ENCODE measurements at regions not wholly inside any gene's neighbourhood (a gene's known extent, or its start where the extent isn't known, plus 50 kb on each side); places are given as distances from the start of the nearest gene placed in this dataset.
A peak's percentile ranks its signal among the peaks of the same experiment; 100 is the strongest.
"Not testable (repeated sequence)": the region's sequence is repeated elsewhere in the genome, so short reads cannot be mapped to it uniquely, and the experiment has no call there.

- in situ Hi-C loops (cut with MboI; ENCODE audit: low pct_unique_long_range_greater_than_20kb, low sequenced_read_pairs, unreplicated experiment) = no loop called here
- DNase-seq (ENCODE audit: low spot score) = no peak
- no peak for TF ChIP-seq CTCF (IDR thresholded peaks at IDR 0.05; ENCODE audit: extremely low read depth, insufficient read depth, missing control alignments)
Measured at GRCh38 chr15:81882504-81882903, 163.3 kb downstream of the MEX3B start.

DNA sequence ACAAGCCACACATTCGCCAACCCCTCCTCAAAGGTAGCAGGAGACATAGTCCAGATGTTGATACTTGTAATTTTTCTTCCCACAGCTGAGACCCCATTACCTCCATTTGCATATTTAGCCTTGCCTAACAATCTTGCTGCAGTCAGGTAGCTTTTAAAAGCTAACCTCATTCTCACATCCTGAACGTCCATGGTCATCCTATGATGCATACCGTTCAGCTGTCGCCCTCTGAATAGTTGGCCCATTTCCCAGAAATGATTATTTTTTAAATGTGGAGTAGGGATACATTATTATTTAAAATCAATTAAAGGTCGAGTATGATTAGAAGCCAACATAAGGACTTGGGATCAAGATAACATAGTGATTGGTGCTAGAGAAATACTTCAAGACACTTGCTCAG is 165.0 kb downstream of the MEX3B start:
- TF ChIP-seq CTCF (IDR thresholded peaks at IDR 0.05; ENCODE audit: extremely low read depth, insufficient read depth, missing control alignments) = no peak
- DNase-seq (ENCODE audit: low spot score) = no peak
- in situ Hi-C loops (cut with MboI; ENCODE audit: low pct_unique_long_range_greater_than_20kb, low sequenced_read_pairs, unreplicated experiment) = no loop called here

DNA sequence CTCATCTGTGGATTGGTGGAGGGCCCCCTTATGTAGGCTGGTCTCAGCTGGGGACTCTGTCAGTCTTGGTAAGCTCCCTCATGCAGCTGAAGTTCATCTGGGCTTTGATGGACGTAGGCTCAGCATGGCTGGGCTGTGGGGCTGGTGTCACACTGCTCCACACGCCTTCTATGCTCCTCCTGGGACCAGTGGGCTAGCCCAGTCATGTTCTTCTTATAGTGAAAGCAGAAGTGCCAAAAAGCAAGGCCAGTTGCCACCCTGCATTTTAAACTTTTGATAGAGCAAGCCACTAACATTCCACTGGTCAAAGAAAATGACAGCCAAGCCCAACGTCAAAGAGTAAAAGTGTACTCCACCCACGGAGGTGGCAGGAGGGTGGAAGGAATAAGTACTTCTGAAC is 165.5 kb downstream of the MEX3B start:
- no peak for DNase-seq (ENCODE audit: low spot score)
- in situ Hi-C loops (cut with MboI; ENCODE audit: low pct_unique_long_range_greater_than_20kb, low sequenced_read_pairs, unreplicated experiment) = no loop called here
- TF ChIP-seq CTCF (IDR thresholded peaks at IDR 0.05; ENCODE audit: extremely low read depth, insufficient read depth, missing control alignments) = no peak

DNA sequence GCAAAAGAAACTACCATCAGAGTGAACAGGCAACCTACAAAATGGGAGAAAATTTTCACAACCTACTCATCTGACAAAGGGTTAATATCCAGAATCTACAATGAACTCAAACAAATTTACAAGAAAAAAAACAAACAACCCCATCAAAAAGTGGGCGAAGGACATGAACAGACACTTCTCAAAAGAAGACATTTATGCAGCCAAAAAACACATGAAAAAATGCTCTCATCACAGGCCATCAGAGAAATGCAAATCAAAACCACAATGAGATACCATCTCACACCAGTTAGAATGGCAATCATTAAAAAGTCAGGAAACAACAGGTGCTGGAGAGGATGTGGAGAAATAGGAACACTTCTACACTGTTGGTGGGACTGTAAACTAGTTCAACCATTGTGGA is 170.1 kb downstream of the MEX3B start:
- DNase-seq (ENCODE audit: low spot score); in situ Hi-C loops (cut with MboI; ENCODE audit: low pct_unique_long_range_greater_than_20kb, low sequenced_read_pairs, unreplicated experiment): not testable (repeated sequence)

- DNase-seq (ENCODE audit: low spot score); in situ Hi-C loops (cut with MboI; ENCODE audit: low pct_unique_long_range_greater_than_20kb, low sequenced_read_pairs, unreplicated experiment): not testable (repeated sequence)
Measured at GRCh38 chr15:81870746-81871106, 175.1 kb downstream of the MEX3B start.

DNA sequence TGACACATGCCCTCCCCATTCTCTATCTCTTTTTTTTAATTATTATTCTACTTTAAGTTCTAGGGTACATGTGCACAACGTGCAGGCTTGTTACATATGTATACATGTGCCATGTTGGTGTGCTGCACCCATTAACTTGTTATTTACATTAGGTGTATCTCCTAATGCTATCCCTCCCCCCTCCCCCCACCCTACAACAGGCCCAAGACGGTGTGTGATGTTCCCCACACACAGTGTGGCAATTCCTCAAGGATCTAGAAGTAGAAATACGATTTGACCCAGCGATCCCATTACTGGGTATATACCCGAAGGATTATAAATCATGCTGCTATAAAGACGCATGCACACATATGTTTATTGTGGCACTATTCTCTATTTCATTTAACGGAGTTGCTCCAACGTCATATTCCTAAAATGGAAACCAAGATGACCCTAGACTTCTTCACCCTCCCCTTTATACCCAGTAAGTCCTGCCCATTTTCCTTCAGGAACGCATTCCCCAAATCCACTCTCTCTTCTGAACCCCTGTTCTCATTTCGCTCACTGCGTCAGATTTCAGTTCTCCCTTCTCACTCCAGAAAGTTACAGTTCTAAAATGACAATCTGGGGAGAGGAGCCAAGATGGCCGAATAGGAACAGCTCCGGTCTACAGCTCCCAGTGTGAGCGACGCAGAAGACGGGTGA is 175.6 kb downstream of the MEX3B start:
- in situ Hi-C loops (cut with MboI; ENCODE audit: low pct_unique_long_range_greater_than_20kb, low sequenced_read_pairs, unreplicated experiment); DNase-seq (ENCODE audit: low spot score): not testable (repeated sequence)

DNA sequence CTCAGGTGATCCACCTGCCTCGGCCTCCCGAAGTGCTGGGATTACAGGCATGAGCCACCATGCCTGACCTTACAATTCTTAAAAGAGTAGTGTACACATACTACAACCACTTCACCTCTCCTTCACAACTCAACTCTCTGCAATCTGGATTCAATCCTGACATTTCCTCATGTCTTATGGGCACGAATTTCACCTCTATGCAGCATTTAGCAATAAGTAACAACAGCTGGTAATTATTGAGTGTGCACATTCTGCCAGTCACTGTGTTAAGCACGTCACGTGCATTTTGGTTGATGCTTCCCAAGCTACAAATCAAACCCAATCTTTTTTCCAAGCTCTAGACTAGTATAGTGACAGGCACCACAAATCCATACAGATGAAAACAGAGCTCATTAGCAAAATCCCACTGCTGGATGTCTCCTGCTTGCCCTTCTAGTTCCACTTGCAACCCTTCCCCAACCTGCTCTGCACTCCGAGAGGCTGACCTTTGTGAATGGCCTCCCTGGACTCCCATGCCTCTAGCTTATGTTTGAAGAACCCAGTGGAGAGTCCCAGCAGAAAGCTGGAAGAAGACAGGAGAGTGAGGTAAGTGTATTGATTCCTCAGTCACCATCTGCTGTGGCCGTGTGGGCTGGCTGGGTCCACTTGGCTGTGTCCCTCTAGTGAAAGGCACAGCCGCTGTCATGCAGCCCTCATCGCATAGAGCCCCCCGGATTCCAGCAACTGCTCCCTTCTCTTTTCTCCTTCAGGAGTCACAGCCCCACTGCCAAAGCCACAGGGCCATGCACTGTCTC is 176.5 kb downstream of the MEX3B start:
- in situ Hi-C loops (cut with MboI; ENCODE audit: low pct_unique_long_range_greater_than_20kb, low sequenced_read_pairs, unreplicated experiment) = no loop called here
- TF ChIP-seq CTCF (IDR thresholded peaks at IDR 0.05; ENCODE audit: extremely low read depth, insufficient read depth, missing control alignments) = no peak
- no peak for DNase-seq (ENCODE audit: low spot score)

DNA sequence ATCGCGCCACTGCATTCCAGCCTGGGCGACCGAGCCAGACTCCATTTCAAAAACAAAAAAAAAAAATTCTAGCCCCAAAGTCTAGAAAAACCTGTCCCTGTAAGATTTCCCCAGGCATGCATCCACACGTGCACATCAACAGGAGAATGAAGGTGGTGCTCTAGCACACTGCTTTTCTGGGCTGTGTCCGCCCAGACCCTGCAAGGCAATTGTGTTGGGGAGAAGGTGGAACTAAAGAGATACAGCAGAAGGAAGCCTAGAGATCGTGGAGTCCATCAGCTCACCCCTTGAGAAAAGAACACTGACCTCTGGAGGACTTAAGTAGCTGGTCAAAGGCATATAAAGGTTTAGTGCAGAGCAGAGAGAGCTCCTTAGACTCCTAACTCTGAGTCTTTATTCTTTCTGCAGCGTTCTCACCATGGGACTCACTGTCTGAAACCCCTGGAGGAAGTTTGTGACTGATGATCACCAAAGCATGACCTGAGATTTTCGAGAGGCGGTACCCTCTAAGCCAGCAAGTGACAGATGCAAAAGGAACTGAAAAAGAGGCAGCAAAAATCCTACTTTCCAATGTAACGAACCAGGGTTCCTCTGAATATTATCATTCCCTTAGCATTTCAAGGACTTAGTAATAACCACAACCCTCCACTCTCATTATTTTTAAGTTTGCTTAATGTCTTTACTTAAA is 179.8 kb downstream of the MEX3B start:
- peak; percentile 75 for DNase-seq (ENCODE audit: low spot score)
- TF ChIP-seq CTCF (IDR thresholded peaks at IDR 0.05; ENCODE audit: extremely low read depth, insufficient read depth, missing control alignments) = no peak

More for the DNA sequence above, 179.8 kb downstream of the MEX3B start:
- in situ Hi-C loops (cut with MboI; ENCODE audit: low pct_unique_long_range_greater_than_20kb, low sequenced_read_pairs, unreplicated experiment) = no loop called here
